HCT116 (cell line): ENCODE measurements at regions not wholly inside any gene's neighbourhood (a gene's known extent, or its start where the extent isn't known, plus 50 kb on each side); places are given as distances from the start of the nearest gene placed in this dataset.

ENCODE experiments used
- ATAC-seq: fragments of 200-7000 bp; cut with Tn5 transposase; 2 replicates; pipeline ENCODE4 v1.9.1; 2020; ENCODE audit warnings: mild to moderate bottlenecking, moderate library complexity
- BruUV-seq: library from RNA; stranded (reverse); fragments of 400-500 nt; replicated peaks from 2 replicates; lab custom pipeline; 2021; lab: Mats Ljungman, UMichigan
- CTCF ChIA-PET: fragments of 300-600 bp; sonication (Branson Sonifier 250); formaldehyde crosslinking; loops from one replicate; lab custom pipeline; 2021; ENCODE audit warnings: antibody characterized with exemption; lab: Charles Lee
- POLR2A ChIA-PET: fragments of 300-600, 350-600 bp; sonication (Branson Sonifier 250); formaldehyde crosslinking; loops from one replicate; lab custom pipeline; 2021; ENCODE audit warnings: antibody characterized with exemption; lab: Charles Lee
- RAD21 ChIA-PET, 2 experiments: fragments of 300-600 bp; sonication (Branson Sonifier 250); formaldehyde crosslinking; loops; one replicate each; lab custom pipeline; 2023; ENCODE audit warnings: low total read pairs in 2 of 2; ENCODE audit not compliant: uncharacterized antibody in 2 of 2, unreplicated experiment in 2 of 2, low non-redundant PET in 1 of 2; lab: Charles Lee
- DNase-seq: peaks from one replicate; pipeline ENCODE4 v3.0.0-alpha.2; 2010; ENCODE audit warnings: low read depth, low spot score
- H2AFZ ChIP-seq: fragments of 200-600 bp; shearing (Covaris generic), sonication (generic); 2 replicates; pipeline ENCODE4 v1.6.1; 2017; ENCODE audit warnings: low read depth, mixed run types, mixed read lengths, antibody characterized with exemption, low read length; ENCODE audit not compliant: poor library complexity, severe bottlenecking
- H3K27ac ChIP-seq: 2 replicates; pipeline ENCODE4 v1.5.1; 2012; ENCODE audit warnings: low read depth, low read length
- H3K27me3 ChIP-seq: fragments of 200-600 bp; sonication (generic); 2 replicates; pipeline ENCODE4 v1.6.1; 2016; ENCODE audit warnings: mixed run types, low read length, mixed read lengths; ENCODE audit not compliant: insufficient read depth
- H3K36me3 ChIP-seq, 2 experiments: fragments of 200-500 bp in 1 of 2; fragments of 200-600 bp in 1 of 2; sonication (Bioruptor generic) in 1 of 2; sonication (generic) in 1 of 2; 2 replicates each; pipeline versions ENCODE4 v1.5.1 to v1.6.1; 2014 to 2016; ENCODE audit warnings: low read length in 2 of 2, inconsistent platforms in 1 of 2, mixed read lengths in 1 of 2, mixed run types in 1 of 2; ENCODE audit not compliant: insufficient read depth in 2 of 2, control insufficient read depth in 1 of 2
- H3K4me1 ChIP-seq, 2 experiments: fragments of 200-600 bp in 1 of 2; sonication (generic) in 1 of 2; 2 replicates each; pipeline versions ENCODE4 v1.5.1 to v1.6.1; 2012 to 2017; ENCODE audit warnings: low read length in 2 of 2, inconsistent platforms in 1 of 2, mild to moderate bottlenecking in 1 of 2, mixed read lengths in 1 of 2, mixed run types in 1 of 2, moderate library complexity in 1 of 2; ENCODE audit not compliant: insufficient read depth in 2 of 2, control insufficient read depth in 1 of 2
- H3K4me2 ChIP-seq: fragments of 200-600 bp; sonication (generic); 2 replicates; pipeline ENCODE4 v1.6.1; 2017; ENCODE audit warnings: mixed run types, low read length, mixed read lengths
- H3K4me3 ChIP-seq, 2 experiments: fragments of 200-600 bp in 1 of 2; sonication (generic) in 1 of 2; replicated peaks in 1 of 2; 2 replicates each; pipeline ENCODE4 v1.5.1; 2011 to 2016; ENCODE audit warnings: low read length in 2 of 2, control low read depth in 1 of 2, low read depth in 1 of 2, mild to moderate bottlenecking in 1 of 2, mixed read lengths in 1 of 2, mixed run types in 1 of 2
- H3K79me2 ChIP-seq: fragments of 200-600 bp; sonication (generic); 2 replicates; pipeline ENCODE4 v1.6.1; 2017; ENCODE audit warnings: mild to moderate bottlenecking, mixed run types, low read length, moderate library complexity, mixed read lengths; ENCODE audit not compliant: insufficient read depth
- H3K9ac ChIP-seq: fragments of 200-600 bp; sonication (generic); 2 replicates; pipeline ENCODE4 v1.6.1; 2016; ENCODE audit warnings: low read length, mixed read lengths
- H3K9me2 ChIP-seq: fragments of 200-600 bp; sonication (generic), shearing (Covaris generic); 2 replicates; pipeline ENCODE4 v1.6.1; 2017; ENCODE audit warnings: mixed run types, mild to moderate bottlenecking, moderate library complexity; ENCODE audit not compliant: insufficient read depth
- H3K9me3 ChIP-seq, 2 experiments: fragments of 200-500 bp in 1 of 2; fragments of 200-600 bp in 1 of 2; sonication (Bioruptor generic) in 1 of 2; sonication (generic) in 1 of 2; 2 replicates each; pipeline ENCODE4 v1.6.1; 2014 to 2017; ENCODE audit warnings: low read length in 2 of 2, mixed read lengths in 2 of 2, inconsistent platforms in 1 of 2, low read depth in 1 of 2, mild to moderate bottlenecking in 1 of 2, mixed run types in 1 of 2, moderate library complexity in 1 of 2; ENCODE audit not compliant: control insufficient read depth in 1 of 2, insufficient read depth in 1 of 2
- H4K20me1 ChIP-seq: fragments of 200-600 bp; sonication (generic), shearing (Covaris generic); 2 replicates; pipeline ENCODE4 v1.6.1; 2017; ENCODE audit warnings: mixed run types, mild to moderate bottlenecking, moderate library complexity; ENCODE audit not compliant: insufficient read depth
- ATF3 ChIP-seq: IDR thresholded peaks from 2 replicates; pipeline ENCODE4 v1.6.1; 2012
- CTCF ChIP-seq, 3 experiments: fragments of 200-600 bp in 1 of 3; sonication (generic) in 1 of 3; IDR thresholded peaks in 2 of 3; conservative IDR thresholded peaks in 1 of 3; 2 replicates each; pipeline ENCODE4 v1.5.1; 2012 to 2017; ENCODE audit warnings: low read depth in 2 of 3, low read length in 2 of 3, antibody characterized with exemption in 1 of 3, borderline replicate concordance in 1 of 3, control low read depth in 1 of 3, mild to moderate bottlenecking in 1 of 3, mixed read lengths in 1 of 3, mixed run types in 1 of 3, moderate library complexity in 1 of 3; ENCODE audit not compliant: insufficient read depth in 1 of 3
- EGR1 ChIP-seq: IDR thresholded peaks from 2 replicates; pipeline ENCODE4 v1.6.1; 2012; ENCODE audit warnings: low read depth
- EZH2 ChIP-seq: fragments of 200-600 bp; sonication (generic); IDR thresholded peaks from 2 replicates; pipeline ENCODE4 v1.6.1; 2017; ENCODE audit warnings: antibody characterized with exemption, mixed run types
- FOSL1 ChIP-seq: IDR thresholded peaks from 2 replicates; pipeline ENCODE4 v1.6.1; 2012; ENCODE audit warnings: low read depth
- POLR2AphosphoS5 ChIP-seq: IDR thresholded peaks from 2 replicates; pipeline ENCODE4 v1.6.1; 2011; ENCODE audit warnings: mild to moderate bottlenecking, low read depth, low read length, moderate library complexity
- RAD21 ChIP-seq: IDR thresholded peaks from 2 replicates; pipeline ENCODE4 v1.6.1; 2012; ENCODE audit warnings: low read depth, mild to moderate bottlenecking
- SIN3A ChIP-seq: IDR thresholded peaks from 2 replicates; pipeline ENCODE4 v1.6.1; 2012; ENCODE audit warnings: low read depth
- SP1 ChIP-seq: IDR thresholded peaks from 2 replicates; pipeline ENCODE4 v1.6.1; 2012; ENCODE audit warnings: low read depth
- TCF7L2 ChIP-seq: IDR thresholded peaks from 2 replicates; pipeline ENCODE4 v1.7.0; 2011; ENCODE audit warnings: borderline replicate concordance, inconsistent platforms; ENCODE audit not compliant: insufficient read depth, insufficient read length; ENCODE audit errors: extremely low read depth
- YY1 ChIP-seq: IDR thresholded peaks from 2 replicates; pipeline ENCODE4 v1.6.1; 2011; ENCODE audit warnings: low read length, low read depth, moderate library complexity, mild to moderate bottlenecking; ENCODE audit not compliant: insufficient replicate concordance; ENCODE audit errors: extremely low read depth
- ZFX ChIP-seq: fragments of 450-650 bp; IDR thresholded peaks from 2 replicates; pipeline ENCODE4 v1.6.1; 2017
- intact Hi-C: fragments of 100-400 bp; cut with micrococcal nuclease; formaldehyde crosslinking; loops from 2 replicates; pipeline ENCODE4 v1.10.0; 2022

- TF ChIP-seq CTCF (IDR thresholded peaks at IDR 0.05 in 2 of 3, conservative IDR thresholded peaks at IDR 0.05 in 1 of 3; ENCODE audit: borderline replicate concordance in 1 of 3, insufficient read depth in 1 of 3, low read depth in 2 of 3, low read length in 2 of 3) = no peak
- TF ChIP-seq SIN3A = no peak
- no peak for TF ChIP-seq EZH2
- no peak for TF ChIP-seq ZFX
Observed at GRCh38 chr5:128775558-128775957, 189.7 kb upstream of the SLC27A6 start (continued).

- BruUV-seq = no TSS peak
- Histone ChIP-seq H3K79me2 (no peaks in the 10 kb centered on the region), H3K27me3 (no peaks in the 10 kb centered on the region), H2AFZ (peak overlapping the region; percentile 25), H4K20me1 (no peaks in the 10 kb centered on the region), H3K4me2 (peak overlapping the region; percentile 12), H3K4me1 (peaks cover 0 to 13% of the 10 kb centered on the region in 2 experiments; a peak in 2 of 4 replicates), H3K4me3 (no peak overlapping the region), H3K9me3 (no peaks in the 10 kb centered on the region), H3K27ac (no peak overlapping the region), H3K9ac (no peak overlapping the region), H3K36me3 (no peaks in the 10 kb centered on the region), H3K9me2 (no peaks in the 10 kb centered on the region)
- no peak for DNase-seq
- ChIA-PET RAD21 (no interaction called here), POLR2A (no interaction called here), CTCF (no interaction called here)
- intact Hi-C loops = no loop called here
- ATAC-seq = no peak
- TF ChIP-seq TCF7L2 = peak; percentile 57
- TF ChIP-seq FOSL1 = no peak
Observed at GRCh38 chr5:128777052-128777451, 188.2 kb upstream of the SLC27A6 start.

GRCh38 chr5:128778474-128778873, 186.8 kb upstream of the SLC27A6 start:
- Histone ChIP-seq H3K9me2 (no peaks in the 10 kb centered on the region), H3K9ac (no peak overlapping the region), H3K27ac (no peak overlapping the region), H3K4me2 (no peak overlapping the region), H3K9me3 (no peaks in the 10 kb centered on the region), H4K20me1 (no peaks in the 10 kb centered on the region), H3K4me3 (no peak overlapping the region), H3K4me1 (peaks cover 0 to 25% of the 10 kb centered on the region in 2 experiments; a peak in 2 of 4 replicates), H3K27me3 (no peaks in the 10 kb centered on the region), H3K79me2 (no peaks in the 10 kb centered on the region), H2AFZ (no peak overlapping the region), H3K36me3 (no peaks in the 10 kb centered on the region)
- POLR2A ChIA-PET = no interaction called here
- no TSS peak for BruUV-seq
- ATAC-seq (no peak), DNase-seq (no peak)
- RAD21 ChIA-PET = no interaction called here
- CTCF ChIA-PET = no interaction called here
- intact Hi-C loops = no loop called here
- no peak for TF ChIP-seq CTCF (IDR thresholded peaks at IDR 0.05 in 2 of 3, conservative IDR thresholded peaks at IDR 0.05 in 1 of 3; ENCODE audit: borderline replicate concordance in 1 of 3, insufficient read depth in 1 of 3, low read depth in 2 of 3, low read length in 2 of 3)
- TF ChIP-seq YY1 = no peak
- TF ChIP-seq FOSL1 = no peak
- TF ChIP-seq SP1 = no peak
- no peak for TF ChIP-seq SIN3A
- TF ChIP-seq RAD21 = no peak
- no peak for TF ChIP-seq ATF3
- no peak for TF ChIP-seq TCF7L2
- TF ChIP-seq EGR1 = no peak
- no peak for TF ChIP-seq POLR2AphosphoS5
- no peak for TF ChIP-seq ZFX
